ENCODE measurements at regions not wholly inside any gene's neighbourhood (a gene's known extent, or its start where the extent isn't known, plus 50 kb on each side); places are given as distances from the start of the nearest gene placed in this dataset.

GRCh38 chr5:14028938-14029584 is 84.6 kb upstream of the DNAH5 start:
- Histone ChIP-seq H3K36me3 (ENCODE audit: control insufficient read depth in 2 of 2, extremely low read depth in 1 of 2, insufficient read depth in 2 of 2, low read length in 2 of 2) (no peaks in the 10 kb centered on the region), H3K79me2 (ENCODE audit: control insufficient read depth, insufficient read depth, low read length) (no peaks in the 10 kb centered on the region), H3K27ac (ENCODE audit: control insufficient read depth, insufficient read depth, low read length) (no peak overlapping the region), H2AFZ (ENCODE audit: control insufficient read depth, low read length) (no peak overlapping the region), H3K9ac (ENCODE audit: control insufficient read depth, extremely low read depth, insufficient read depth, low read length) (no peak overlapping the region), H3K4me1 (ENCODE audit: control insufficient read depth, extremely low read depth, insufficient read depth, low read length) (peaks cover 18% of the 10 kb centered on the region), H3K9me1 (ENCODE audit: control insufficient read depth, extremely low read depth, insufficient read depth, low read length) (no peaks in the 10 kb centered on the region), H4K20me1 (ENCODE audit: control insufficient read depth, extremely low read depth, insufficient read depth, low read length) (no peaks in the 10 kb centered on the region), H3K9me3 (ENCODE audit: control insufficient read depth, low read depth, low read length) (no peaks in the 10 kb centered on the region), H3K4me3 (ENCODE audit: control insufficient read depth in 2 of 3, extremely low read depth in 1 of 3, insufficient read depth in 2 of 3, low read depth in 1 of 3, low read length in 3 of 3) (no peak overlapping the region), H3K4me2 (ENCODE audit: control insufficient read depth, extremely low read depth, insufficient read depth, low read depth, low read length) (no peak overlapping the region), H3K27me3 (ENCODE audit: control insufficient read depth, extremely low read depth, insufficient read depth, low read length) (no peaks in the 10 kb centered on the region)
- no peak for DNase-seq (ENCODE audit: low read depth, low spot score)
- TF ChIP-seq CTCF (optimal IDR thresholded peaks at IDR 0.05 in 1 of 3, IDR thresholded peaks at IDR 0.05 in 1 of 3, conservative IDR thresholded peaks at IDR 0.05 in 1 of 3; ENCODE audit: extremely low read depth in 1 of 3, insufficient read depth in 2 of 3, low read length in 3 of 3) (no peak), EZH2 (IDR thresholded peaks at IDR 0.05; ENCODE audit: low read length) (no peak)
- dilution Hi-C loops (cut with MboI; ENCODE audit: extremely low pct_ligation_motif_present, low sequenced_read_pairs): no loop called here
- no peak for FAIRE-seq

- Histone ChIP-seq H2AFZ (ENCODE audit: control insufficient read depth, low read length) (no peak overlapping the region), H3K27me3 (ENCODE audit: control insufficient read depth, extremely low read depth, insufficient read depth, low read length) (no peaks in the 10 kb centered on the region), H3K27ac (ENCODE audit: control insufficient read depth, insufficient read depth, low read length) (no peak overlapping the region), H4K20me1 (ENCODE audit: control insufficient read depth, extremely low read depth, insufficient read depth, low read length) (no peaks in the 10 kb centered on the region), H3K9me1 (ENCODE audit: control insufficient read depth, extremely low read depth, insufficient read depth, low read length) (no peaks in the 10 kb centered on the region), H3K4me2 (ENCODE audit: control insufficient read depth, extremely low read depth, insufficient read depth, low read depth, low read length) (no peak overlapping the region), H3K4me1 (ENCODE audit: control insufficient read depth, extremely low read depth, insufficient read depth, low read length) (peaks cover 16% of the 10 kb centered on the region), H3K36me3 (ENCODE audit: control insufficient read depth in 2 of 2, extremely low read depth in 1 of 2, insufficient read depth in 2 of 2, low read length in 2 of 2) (no peaks in the 10 kb centered on the region), H3K9me3 (ENCODE audit: control insufficient read depth, low read depth, low read length) (no peaks in the 10 kb centered on the region), H3K9ac (ENCODE audit: control insufficient read depth, extremely low read depth, insufficient read depth, low read length) (no peak overlapping the region), H3K4me3 (ENCODE audit: control insufficient read depth in 2 of 3, extremely low read depth in 1 of 3, insufficient read depth in 2 of 3, low read depth in 1 of 3, low read length in 3 of 3) (no peak overlapping the region), H3K79me2 (ENCODE audit: control insufficient read depth, insufficient read depth, low read length) (no peaks in the 10 kb centered on the region)
- DNase-seq (ENCODE audit: low read depth, low spot score) (no peak), FAIRE-seq (no peak)
- TF ChIP-seq CTCF (optimal IDR thresholded peaks at IDR 0.05 in 1 of 3, IDR thresholded peaks at IDR 0.05 in 1 of 3, conservative IDR thresholded peaks at IDR 0.05 in 1 of 3; ENCODE audit: extremely low read depth in 1 of 3, insufficient read depth in 2 of 3, low read length in 3 of 3): no peak
- TF ChIP-seq EZH2 (IDR thresholded peaks at IDR 0.05; ENCODE audit: low read length): no peak
- dilution Hi-C loops (cut with MboI; ENCODE audit: extremely low pct_ligation_motif_present, low sequenced_read_pairs): no loop called here
Measured at GRCh38 chr5:14028188-14028587, 83.7 kb upstream of the DNAH5 start.
